Right forelimb (tissue), 1 donor: ENCODE measurements at regions not wholly inside any gene's neighbourhood (a gene's known extent, or its start where the extent isn't known, plus 50 kb on each side); places are given as distances from the start of the nearest gene placed in this dataset.

Experiments
- DNase-seq: peaks from one replicate; pipeline ENCODE4 v3.0.0-alpha.2; 2018

- no peak for DNase-seq
Measured at GRCh38 chr2:199707593-199708185, 143.3 kb downstream of the FTCDNL1 start.

DNA sequence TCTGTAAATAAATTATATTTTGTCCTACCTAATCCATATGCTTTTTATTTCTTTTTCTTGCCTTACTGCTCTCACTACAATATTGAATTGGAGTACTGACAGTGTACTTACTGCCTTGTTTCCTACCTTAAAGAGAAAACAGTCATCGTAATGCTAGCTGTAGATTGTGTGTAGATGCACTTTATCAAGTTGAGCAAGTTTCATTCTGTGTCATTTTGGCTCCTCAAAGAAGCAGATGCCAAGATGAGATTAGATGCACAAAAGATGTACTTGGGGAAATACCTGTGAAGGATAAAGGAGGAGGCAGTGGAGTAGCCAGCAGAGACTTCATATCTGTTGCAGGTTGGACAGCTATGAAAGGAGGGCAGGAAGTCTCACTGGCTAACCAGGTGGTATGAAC is 145.5 kb downstream of the FTCDNL1 start:
- DNase-seq: no peak

- no peak for DNase-seq
Measured at GRCh38 chr2:199704358-199705238, 146.4 kb downstream of the FTCDNL1 start.

DNA sequence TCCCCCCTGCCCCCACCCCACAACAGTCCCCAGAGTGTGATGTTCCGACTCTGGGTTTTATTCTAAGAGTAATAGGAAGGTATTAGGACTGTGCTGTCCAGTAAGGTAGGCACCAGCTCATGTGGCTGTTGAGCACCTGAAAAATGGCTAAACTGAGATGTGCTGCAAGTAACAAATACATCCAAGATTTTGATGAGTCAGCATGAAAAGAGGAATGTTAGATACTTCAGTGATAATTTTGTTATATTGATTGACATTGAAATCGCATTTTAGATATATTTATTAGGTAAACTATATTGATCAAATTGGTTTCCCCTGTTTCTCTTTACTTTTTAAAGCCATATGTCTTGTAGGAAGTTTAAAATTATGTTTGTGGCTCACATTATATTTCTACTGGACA is 147.8 kb downstream of the FTCDNL1 start:
- DNase-seq: no peak

GRCh38 chr2:199697469-199697868 is 153.5 kb downstream of the FTCDNL1 start:
- DNase-seq: no peak

DNA sequence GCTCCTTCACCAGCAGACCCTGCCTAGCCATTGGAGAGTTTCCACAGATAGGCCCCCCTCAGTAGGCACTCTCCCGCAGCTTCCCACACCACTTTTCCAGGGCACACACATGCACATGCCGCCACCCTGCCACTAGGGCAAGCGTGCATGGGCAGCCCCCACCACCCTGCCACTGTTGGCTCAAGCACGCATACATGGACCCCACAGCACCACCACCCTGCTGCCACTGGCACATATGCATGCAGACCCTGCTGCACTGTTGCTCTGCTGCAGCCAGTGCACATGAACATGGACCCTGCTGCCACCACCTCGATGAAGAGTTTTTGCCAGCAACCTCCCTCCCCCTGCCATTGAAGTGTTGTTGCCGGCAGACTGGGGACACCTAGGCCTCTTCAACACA is 154.9 kb downstream of the FTCDNL1 start:
- no peak for DNase-seq

DNA sequence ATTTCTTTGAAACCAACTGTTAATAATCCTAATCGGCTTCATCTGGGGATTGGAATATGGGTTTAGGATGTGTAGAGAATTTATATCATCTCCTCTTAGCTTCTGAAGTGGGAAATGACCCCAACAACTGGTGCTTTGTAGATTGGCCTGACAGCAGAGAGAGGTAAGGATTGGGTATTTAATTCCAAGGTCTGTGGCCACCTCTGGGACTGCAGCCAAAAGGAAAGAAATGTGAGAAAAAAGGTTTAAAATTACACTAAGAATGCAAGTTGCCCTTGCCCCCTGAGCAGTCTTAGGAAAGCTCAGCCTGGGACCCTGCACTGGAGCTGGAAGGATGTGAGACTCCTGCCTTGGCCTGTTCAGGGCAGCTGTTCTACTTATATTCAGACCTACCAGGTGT is 157.1 kb downstream of the FTCDNL1 start:
- no peak for DNase-seq

- DNase-seq: no peak
Measured at GRCh38 chr2:199692489-199692888, 158.5 kb downstream of the FTCDNL1 start.

DNA sequence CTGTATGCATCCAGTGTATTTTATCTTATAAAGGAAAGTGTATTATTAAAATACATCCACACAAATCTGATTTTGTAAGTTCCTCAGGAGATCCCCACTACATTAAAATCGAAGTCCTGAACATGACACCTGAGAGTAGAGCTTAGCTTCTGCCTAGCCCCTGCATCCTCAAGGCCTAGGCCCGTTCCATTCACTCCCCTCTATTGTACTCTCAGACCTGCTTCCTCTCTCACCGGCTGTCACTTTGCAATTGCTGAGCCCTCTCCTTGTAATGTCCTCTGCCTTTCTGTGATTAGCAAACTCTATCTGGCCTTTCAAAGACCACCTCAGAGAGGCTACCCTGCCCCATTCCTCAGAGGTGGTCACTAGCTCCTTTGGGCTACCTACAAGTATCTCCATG is 160.8 kb downstream of the FTCDNL1 start:
- DNase-seq: no peak

DNA sequence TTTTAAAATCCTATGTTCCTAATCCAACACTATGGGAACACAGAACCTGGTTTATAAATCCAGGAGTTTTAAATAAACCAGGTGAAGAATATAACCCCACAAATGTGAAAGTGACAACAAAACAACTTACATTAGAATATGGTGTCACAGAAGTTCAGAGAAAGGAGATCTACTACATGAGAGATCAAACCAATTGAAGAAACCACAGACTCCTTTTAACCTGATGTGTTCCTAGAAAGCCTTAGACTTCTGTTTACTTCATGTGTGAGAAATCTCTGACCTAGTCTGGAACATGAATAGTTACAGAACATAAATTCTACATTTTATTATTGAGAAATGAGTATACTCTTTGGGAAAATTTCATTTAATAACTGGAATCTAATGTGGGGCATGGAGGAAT is 165.3 kb downstream of the FTCDNL1 start:
- no peak for DNase-seq

- DNase-seq: no peak
Measured at GRCh38 chr2:199684832-199685231, 166.2 kb downstream of the FTCDNL1 start.

DNA sequence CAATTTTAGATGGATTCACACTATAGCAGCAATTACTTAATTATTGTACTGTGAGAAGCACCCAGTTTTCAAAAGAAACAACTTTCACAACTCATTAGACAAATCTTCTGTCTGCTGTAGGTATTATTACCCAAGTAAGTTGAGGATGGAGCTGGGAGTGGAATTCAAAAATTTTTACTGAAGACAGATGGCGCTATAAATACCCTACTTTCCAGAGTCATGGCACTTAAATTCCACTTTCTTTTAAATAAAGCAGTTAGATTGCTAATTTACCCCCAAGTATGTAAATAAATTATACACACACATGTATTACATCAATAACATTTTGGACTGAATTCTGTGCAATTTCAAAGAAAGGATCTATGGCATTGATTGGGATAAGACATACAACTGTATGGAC is 166.8 kb downstream of the FTCDNL1 start:
- DNase-seq: no peak

DNA sequence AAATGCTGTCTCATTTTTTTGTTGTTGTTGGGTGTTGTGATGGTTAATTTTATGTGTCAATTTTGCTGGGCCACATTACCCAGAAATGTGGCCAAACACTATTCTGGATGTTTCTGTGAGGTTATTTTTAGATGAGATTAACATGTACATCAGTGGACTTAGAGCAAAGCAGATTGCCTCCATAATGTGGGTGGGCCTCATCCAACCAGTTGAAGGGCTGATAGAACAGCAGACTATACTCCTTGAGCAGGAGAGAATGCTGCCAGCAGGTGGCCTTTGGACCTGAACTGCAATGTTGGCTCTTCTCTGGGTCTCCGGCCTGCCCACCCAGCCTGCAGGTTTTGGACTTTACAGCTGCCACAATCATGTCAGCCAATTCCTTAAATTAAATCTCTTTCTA is 169.0 kb downstream of the FTCDNL1 start:
- DNase-seq: no peak

- no peak for DNase-seq
Measured at GRCh38 chr2:199680482-199680881, 170.5 kb downstream of the FTCDNL1 start.

DNA sequence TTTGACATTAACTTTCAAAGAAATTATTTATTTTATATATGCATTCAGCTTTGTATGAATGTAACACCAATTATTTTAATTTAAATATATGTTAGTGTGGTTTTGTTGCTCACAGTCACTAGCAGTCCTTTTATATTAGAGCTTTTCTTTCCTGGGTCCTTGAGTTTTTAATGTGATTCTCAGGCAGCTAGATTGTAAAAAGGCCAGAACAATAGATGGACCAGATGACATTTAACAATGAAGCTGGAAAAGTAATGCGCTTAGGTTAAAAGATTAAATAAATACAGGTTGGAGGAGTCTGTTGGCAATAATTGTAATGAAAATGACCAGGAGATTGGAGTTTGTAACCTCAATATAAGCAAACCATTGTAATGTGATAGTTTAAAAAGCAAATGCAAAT is 171.1 kb downstream of the FTCDNL1 start:
- no peak for DNase-seq

DNA sequence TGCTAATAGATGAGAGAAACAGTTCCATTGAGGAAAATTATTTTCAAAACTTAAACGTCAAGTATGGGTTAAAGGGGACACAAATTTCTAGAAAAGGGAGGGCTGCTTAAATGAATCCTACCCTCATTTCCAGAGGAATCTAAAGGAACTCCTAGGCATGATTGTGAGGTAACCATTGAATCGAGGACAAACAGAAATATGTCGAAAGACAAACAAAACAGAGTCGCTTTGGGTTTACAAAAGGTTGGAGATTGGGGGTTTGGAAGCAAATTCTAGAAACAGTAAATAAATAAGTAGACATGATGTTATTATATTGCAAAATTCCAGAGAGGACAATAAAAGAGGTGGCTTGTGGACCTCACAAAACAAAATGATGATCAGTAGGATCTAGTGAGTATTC is 173.1 kb downstream of the FTCDNL1 start:
- no peak for DNase-seq

GRCh38 chr2:199668645-199669044 is 182.3 kb downstream of the FTCDNL1 start:
- no peak for DNase-seq

- DNase-seq: no peak
Measured at GRCh38 chr2:199663157-199663556, 187.8 kb downstream of the FTCDNL1 start.

- DNase-seq: no peak
Measured at GRCh38 chr2:199662255-199662654, 188.7 kb downstream of the FTCDNL1 start.

DNA sequence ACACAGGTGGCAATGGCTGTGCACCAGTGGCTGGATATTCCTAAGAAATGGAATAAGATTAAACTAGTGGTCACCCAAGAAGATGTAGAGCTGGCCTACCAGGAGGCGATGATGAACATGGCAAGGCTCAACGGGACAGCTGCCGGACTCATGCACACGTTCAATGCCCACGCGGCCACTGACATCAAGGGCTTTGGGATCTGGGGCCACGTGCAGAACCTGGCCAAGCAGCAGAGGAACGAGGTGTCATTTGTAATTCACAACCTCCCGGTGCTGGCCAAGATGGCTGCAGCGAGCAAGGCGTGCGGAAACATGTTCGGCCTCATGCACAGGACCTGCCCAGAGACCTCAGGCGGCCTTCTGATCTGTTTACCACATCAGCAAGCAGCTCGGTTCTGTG is 190.8 kb downstream of the FTCDNL1 start:
- DNase-seq: no peak

- DNase-seq: peak; percentile 72
Measured at GRCh38 chr2:199659207-199659606, 191.8 kb downstream of the FTCDNL1 start.

- no peak for DNase-seq
Measured at GRCh38 chr2:199646439-199646838, 188.7 kb upstream of the SATB2 start.

- no peak for DNase-seq
Measured at GRCh38 chr2:199631129-199631528, 173.4 kb upstream of the SATB2 start.

GRCh38 chr2:199629301-199629700 is 171.6 kb upstream of the SATB2 start:
- DNase-seq: no peak

GRCh38 chr2:199627417-199627816 is 169.7 kb upstream of the SATB2 start:
- DNase-seq: no peak
